Retina (tissue), 1 donor: ENCODE measurements at regions not wholly inside any gene's neighbourhood (a gene's known extent, or its start where the extent isn't known, plus 50 kb on each side); places are given as distances from the start of the nearest gene placed in this dataset.
"Not testable (repeated sequence)": the region's sequence is repeated elsewhere in the genome, so short reads cannot be mapped to it uniquely, and the experiment has no call there.

ENCODE experiments used
- DNase-seq: peaks from one replicate; pipeline ENCODE4 v3.0.0-alpha.2; 2016

GRCh38 chr12:5166976-5167375, 123.3 kb downstream of the KCNA5 start:
- no peak for DNase-seq

- no peak for DNase-seq
Observed at GRCh38 chr12:5168148-5168547, 124.5 kb downstream of the KCNA5 start.

GRCh38 chr12:5170844-5171243, 127.2 kb downstream of the KCNA5 start:
- no peak for DNase-seq

- DNase-seq = peak; percentile 51
Observed at GRCh38 chr12:5171701-5172100, 128.0 kb downstream of the KCNA5 start.

- DNase-seq = no peak
Observed at GRCh38 chr12:5172886-5173285, 129.2 kb downstream of the KCNA5 start.

GRCh38 chr12:5173511-5174011, 129.9 kb downstream of the KCNA5 start:
- no peak for DNase-seq

GRCh38 chr12:5175415-5175814, 131.7 kb downstream of the KCNA5 start:
- DNase-seq = not testable (repeated sequence)

- no peak for DNase-seq
Observed at GRCh38 chr12:5176036-5176435, 132.4 kb downstream of the KCNA5 start.

GRCh38 chr12:5177096-5177495, 133.4 kb downstream of the KCNA5 start:
- DNase-seq = no peak

GRCh38 chr12:5177731-5178130, 134.1 kb downstream of the KCNA5 start:
- no peak for DNase-seq

- DNase-seq = no peak
Observed at GRCh38 chr12:5178571-5178970, 134.9 kb downstream of the KCNA5 start.

- no peak for DNase-seq
Observed at GRCh38 chr12:5180496-5180895, 136.8 kb downstream of the KCNA5 start.

GRCh38 chr12:5184186-5184585, 140.5 kb downstream of the KCNA5 start:
- no peak for DNase-seq

- DNase-seq = no peak
Observed at GRCh38 chr12:5185435-5186069, 141.9 kb downstream of the KCNA5 start.

- DNase-seq = no peak
Observed at GRCh38 chr12:5186715-5187114, 143.0 kb downstream of the KCNA5 start.

GRCh38 chr12:5187136-5187535, 143.5 kb downstream of the KCNA5 start:
- no peak for DNase-seq

- no peak for DNase-seq
Observed at GRCh38 chr12:5188472-5188871, 144.8 kb downstream of the KCNA5 start.

GRCh38 chr12:5189173-5189572, 145.5 kb downstream of the KCNA5 start:
- no peak for DNase-seq

- DNase-seq = no peak
Observed at GRCh38 chr12:5191803-5192538, 148.3 kb downstream of the KCNA5 start.

GRCh38 chr12:5192726-5193125, 149.0 kb downstream of the KCNA5 start:
- DNase-seq = no peak

GRCh38 chr12:5194306-5194705, 150.6 kb downstream of the KCNA5 start:
- DNase-seq = no peak

GRCh38 chr12:5195244-5195643, 151.6 kb downstream of the KCNA5 start:
- DNase-seq = no peak

- no peak for DNase-seq
Observed at GRCh38 chr12:5195691-5196090, 152.0 kb downstream of the KCNA5 start.

GRCh38 chr12:5197131-5197530, 153.5 kb downstream of the KCNA5 start:
- no peak for DNase-seq

GRCh38 chr12:5197656-5198055, 154.0 kb downstream of the KCNA5 start:
- no peak for DNase-seq
